ENCODE measurements at regions not wholly inside any gene's neighbourhood (a gene's known extent, or its start where the extent isn't known, plus 50 kb on each side); places are given as distances from the start of the nearest gene placed in this dataset.

DNA sequence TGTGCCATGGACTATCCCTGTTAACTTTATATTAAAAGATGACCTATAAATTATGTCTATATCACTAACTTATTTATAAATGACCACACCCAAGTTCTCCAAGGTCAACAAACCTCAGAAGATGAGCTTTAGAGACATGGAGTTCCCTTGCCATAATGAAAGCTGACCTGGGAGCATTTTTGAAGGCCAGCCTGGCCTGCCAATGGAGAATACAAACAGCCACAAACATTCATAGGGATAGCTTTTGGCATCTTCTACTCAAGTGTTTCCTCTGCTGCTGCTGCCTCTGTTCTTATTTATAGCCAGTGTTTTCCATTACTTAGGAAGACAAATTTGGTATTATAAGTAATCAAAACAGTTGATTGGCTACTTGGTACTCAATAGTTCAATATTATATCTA lies 117.3 kb upstream of the ADAMTS19 start:
- H3K79me2 ChIP-seq (ENCODE audit: insufficient read depth, low read depth, low read length) = no peaks in the 10 kb centered on the region
- H3K4me1 ChIP-seq (ENCODE audit: insufficient read depth, low read length, poor library complexity, severe bottlenecking) = no peaks in the 10 kb centered on the region
- no peak overlapping the region for H3K27ac ChIP-seq (ENCODE audit: low read depth, low read length, poor library complexity, severe bottlenecking)
- no peaks in the 10 kb centered on the region for H4K20me1 ChIP-seq (ENCODE audit: insufficient read depth, low read length)
- DNase-seq (ENCODE audit: low spot score) = no peak
- H3K9me3 ChIP-seq (ENCODE audit: low read length) = no peaks in the 10 kb centered on the region
- POLR2A ChIA-PET = interaction anchor here (0.7 kb wide), 1 partner anchor 163 kb away, joined by 4 read pairs; no protein-coding TSS in a partner anchor
- CTCF ChIA-PET (ENCODE audit: unreplicated experiment) = no interaction called here
- H3K4me2 ChIP-seq (ENCODE audit: low read length) = no peak overlapping the region
- H3K9me2 ChIP-seq (ENCODE audit: insufficient read depth, low read length) = no peaks in the 10 kb centered on the region
- no peak overlapping the region for H2AFZ ChIP-seq (ENCODE audit: low read length)
- H3K4me3 ChIP-seq (ENCODE audit: low read depth, low read length, poor library complexity, severe bottlenecking) = no peak overlapping the region
- no peaks in the 10 kb centered on the region for H3K36me3 ChIP-seq (ENCODE audit: insufficient read depth, low read length)
- no TSS peak for BruUV-seq (replicated peaks)
- intact Hi-C loops (cut with micrococcal nuclease; ENCODE audit: unreplicated experiment) = no loop called here
- TF ChIP-seq EZH2phosphoT487 (IDR thresholded peaks at IDR 0.05; ENCODE audit: borderline replicate concordance, low read depth, low read length) = no peak
- TF ChIP-seq, protein P1, sequence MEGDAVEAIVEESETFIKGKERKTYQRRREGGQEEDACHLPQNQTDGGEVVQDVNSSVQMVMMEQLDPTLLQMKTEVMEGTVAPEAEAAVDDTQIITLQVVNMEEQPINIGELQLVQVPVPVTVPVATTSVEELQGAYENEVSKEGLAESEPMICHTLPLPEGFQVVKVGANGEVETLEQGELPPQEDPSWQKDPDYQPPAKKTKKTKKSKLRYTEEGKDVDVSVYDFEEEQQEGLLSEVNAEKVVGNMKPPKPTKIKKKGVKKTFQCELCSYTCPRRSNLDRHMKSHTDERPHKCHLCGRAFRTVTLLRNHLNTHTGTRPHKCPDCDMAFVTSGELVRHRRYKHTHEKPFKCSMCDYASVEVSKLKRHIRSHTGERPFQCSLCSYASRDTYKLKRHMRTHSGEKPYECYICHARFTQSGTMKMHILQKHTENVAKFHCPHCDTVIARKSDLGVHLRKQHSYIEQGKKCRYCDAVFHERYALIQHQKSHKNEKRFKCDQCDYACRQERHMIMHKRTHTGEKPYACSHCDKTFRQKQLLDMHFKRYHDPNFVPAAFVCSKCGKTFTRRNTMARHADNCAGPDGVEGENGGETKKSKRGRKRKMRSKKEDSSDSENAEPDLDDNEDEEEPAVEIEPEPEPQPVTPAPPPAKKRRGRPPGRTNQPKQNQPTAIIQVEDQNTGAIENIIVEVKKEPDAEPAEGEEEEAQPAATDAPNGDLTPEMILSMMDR (conservative IDR thresholded peaks at IDR 0.05; ENCODE audit: low read length) = no peak

DNA sequence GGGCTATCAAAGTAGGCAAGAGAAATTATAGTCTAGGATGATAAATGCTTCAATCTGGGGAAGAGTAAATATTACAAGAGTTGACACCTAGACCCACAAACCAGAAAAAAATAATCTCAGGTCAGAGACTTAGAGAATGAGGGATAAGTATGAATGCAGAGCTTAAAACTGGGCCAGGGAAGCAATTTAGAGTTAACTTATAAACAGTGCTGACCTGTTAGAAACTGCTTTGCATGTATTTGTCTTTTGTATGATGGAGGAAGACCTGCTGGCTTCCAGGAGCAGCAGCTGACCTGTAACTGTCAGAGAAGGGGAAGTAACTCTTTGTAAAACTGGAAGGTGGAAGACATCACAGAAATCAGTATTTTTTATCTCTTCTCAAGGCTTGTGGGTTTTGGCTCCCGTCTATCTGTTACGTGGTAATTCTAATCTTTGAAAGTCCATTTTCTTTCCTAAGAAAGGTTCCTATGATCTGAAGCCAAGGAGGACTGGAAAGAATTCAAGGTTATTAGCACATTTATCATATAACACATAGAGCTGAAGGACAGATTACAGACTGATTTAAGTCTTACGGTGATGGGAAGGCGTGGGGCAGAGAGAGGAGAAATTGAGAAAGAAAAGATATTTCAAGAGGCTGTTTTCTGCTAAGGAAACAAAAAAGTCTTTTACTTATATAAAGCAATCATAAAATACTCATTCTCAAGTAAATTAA lies 114.7 kb upstream of the ADAMTS19 start:
- no peak for TF ChIP-seq EZH2phosphoT487 (IDR thresholded peaks at IDR 0.05; ENCODE audit: borderline replicate concordance, low read depth, low read length)
- TF ChIP-seq, protein P1 (conservative IDR thresholded peaks at IDR 0.05; ENCODE audit: low read length) = no peak
- no peak for DNase-seq (ENCODE audit: low spot score)

GRCh38 chr5:129356846-129357245 lies 103.3 kb upstream of the ADAMTS19 start:
- BruUV-seq (replicated peaks) = no TSS peak
- Histone ChIP-seq H3K9me3 (ENCODE audit: low read length) (no peaks in the 10 kb centered on the region), H3K4me3 (ENCODE audit: low read depth, low read length, poor library complexity, severe bottlenecking) (no peak overlapping the region), H3K79me2 (ENCODE audit: insufficient read depth, low read depth, low read length) (no peaks in the 10 kb centered on the region), H2AFZ (ENCODE audit: low read length) (no peak overlapping the region), H3K4me2 (ENCODE audit: low read length) (no peak overlapping the region), H3K9me2 (ENCODE audit: insufficient read depth, low read length) (no peaks in the 10 kb centered on the region), H3K27ac (ENCODE audit: low read depth, low read length, poor library complexity, severe bottlenecking) (no peak overlapping the region), H4K20me1 (ENCODE audit: insufficient read depth, low read length) (no peaks in the 10 kb centered on the region), H3K36me3 (ENCODE audit: insufficient read depth, low read length) (no peaks in the 10 kb centered on the region), H3K4me1 (ENCODE audit: insufficient read depth, low read length, poor library complexity, severe bottlenecking) (no peaks in the 10 kb centered on the region)
- TF ChIP-seq, protein P1 (conservative IDR thresholded peaks at IDR 0.05; ENCODE audit: low read length) = no peak
- TF ChIP-seq EZH2phosphoT487 (IDR thresholded peaks at IDR 0.05; ENCODE audit: borderline replicate concordance, low read depth, low read length) = no peak
- CTCF ChIA-PET (ENCODE audit: unreplicated experiment) = no interaction called here
- intact Hi-C loops (cut with micrococcal nuclease; ENCODE audit: unreplicated experiment) = no loop called here
- no peak for DNase-seq (ENCODE audit: low spot score)
- POLR2A ChIA-PET = no interaction called here

More for the DNA sequence above, 114.7 kb upstream of the ADAMTS19 start:
- Histone ChIP-seq H3K4me3 (ENCODE audit: low read depth, low read length, poor library complexity, severe bottlenecking) (no peak overlapping the region), H3K4me1 (ENCODE audit: insufficient read depth, low read length, poor library complexity, severe bottlenecking) (no peaks in the 10 kb centered on the region), H3K9me2 (ENCODE audit: insufficient read depth, low read length) (no peaks in the 10 kb centered on the region), H3K79me2 (ENCODE audit: insufficient read depth, low read depth, low read length) (no peaks in the 10 kb centered on the region), H3K27ac (ENCODE audit: low read depth, low read length, poor library complexity, severe bottlenecking) (no peak overlapping the region), H4K20me1 (ENCODE audit: insufficient read depth, low read length) (no peaks in the 10 kb centered on the region), H3K36me3 (ENCODE audit: insufficient read depth, low read length) (no peaks in the 10 kb centered on the region), H3K4me2 (ENCODE audit: low read length) (no peak overlapping the region), H2AFZ (ENCODE audit: low read length) (no peak overlapping the region), H3K9me3 (ENCODE audit: low read length) (no peaks in the 10 kb centered on the region)
- ChIA-PET POLR2A (interaction anchor here (0.6 kb wide), 1 partner anchor 12 kb away, joined by 3 read pairs; no protein-coding TSS in a partner anchor), CTCF (ENCODE audit: unreplicated experiment) (no interaction called here)
- intact Hi-C loops (cut with micrococcal nuclease; ENCODE audit: unreplicated experiment) = no loop called here
- no TSS peak for BruUV-seq (replicated peaks)

Measured in OCI-LY7 (cell line).